ENCODE measurements at regions not wholly inside any gene's neighbourhood (a gene's known extent, or its start where the extent isn't known, plus 50 kb on each side); places are given as distances from the start of the nearest gene placed in this dataset.
A peak's percentile ranks its signal among the peaks of the same experiment; 100 is the strongest.

- no peak for TF ChIP-seq ZFX (IDR thresholded peaks at IDR 0.05)
- H3K27ac ChIP-seq, result no peak overlapping the region
Measured at GRCh38 chr5:68592351-68592750, 376.8 kb downstream of the PIK3R1 start.

GRCh38 chr5:68593211-68593671 lies 377.7 kb downstream of the PIK3R1 start:
- no peak for TF ChIP-seq ZFX (IDR thresholded peaks at IDR 0.05)
- TF ChIP-seq, protein P1, sequence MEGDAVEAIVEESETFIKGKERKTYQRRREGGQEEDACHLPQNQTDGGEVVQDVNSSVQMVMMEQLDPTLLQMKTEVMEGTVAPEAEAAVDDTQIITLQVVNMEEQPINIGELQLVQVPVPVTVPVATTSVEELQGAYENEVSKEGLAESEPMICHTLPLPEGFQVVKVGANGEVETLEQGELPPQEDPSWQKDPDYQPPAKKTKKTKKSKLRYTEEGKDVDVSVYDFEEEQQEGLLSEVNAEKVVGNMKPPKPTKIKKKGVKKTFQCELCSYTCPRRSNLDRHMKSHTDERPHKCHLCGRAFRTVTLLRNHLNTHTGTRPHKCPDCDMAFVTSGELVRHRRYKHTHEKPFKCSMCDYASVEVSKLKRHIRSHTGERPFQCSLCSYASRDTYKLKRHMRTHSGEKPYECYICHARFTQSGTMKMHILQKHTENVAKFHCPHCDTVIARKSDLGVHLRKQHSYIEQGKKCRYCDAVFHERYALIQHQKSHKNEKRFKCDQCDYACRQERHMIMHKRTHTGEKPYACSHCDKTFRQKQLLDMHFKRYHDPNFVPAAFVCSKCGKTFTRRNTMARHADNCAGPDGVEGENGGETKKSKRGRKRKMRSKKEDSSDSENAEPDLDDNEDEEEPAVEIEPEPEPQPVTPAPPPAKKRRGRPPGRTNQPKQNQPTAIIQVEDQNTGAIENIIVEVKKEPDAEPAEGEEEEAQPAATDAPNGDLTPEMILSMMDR (conservative IDR thresholded peaks at IDR 0.05), result no peak
- peak overlapping the region; percentile 58 for H3K27ac ChIP-seq

- TF ChIP-seq, protein P1 (conservative IDR thresholded peaks at IDR 0.05), result no peak
- TF ChIP-seq ZFX (IDR thresholded peaks at IDR 0.05), result no peak
- H3K27ac ChIP-seq, result no peak overlapping the region
Measured at GRCh38 chr5:68612972-68613371, 397.4 kb downstream of the PIK3R1 start.

- no peak for TF ChIP-seq ZFX (IDR thresholded peaks at IDR 0.05)
- TF ChIP-seq, protein P1 (conservative IDR thresholded peaks at IDR 0.05), result no peak
- no peak overlapping the region for H3K27ac ChIP-seq
Measured at GRCh38 chr5:68618501-68618900, 402.9 kb downstream of the PIK3R1 start.

DNA sequence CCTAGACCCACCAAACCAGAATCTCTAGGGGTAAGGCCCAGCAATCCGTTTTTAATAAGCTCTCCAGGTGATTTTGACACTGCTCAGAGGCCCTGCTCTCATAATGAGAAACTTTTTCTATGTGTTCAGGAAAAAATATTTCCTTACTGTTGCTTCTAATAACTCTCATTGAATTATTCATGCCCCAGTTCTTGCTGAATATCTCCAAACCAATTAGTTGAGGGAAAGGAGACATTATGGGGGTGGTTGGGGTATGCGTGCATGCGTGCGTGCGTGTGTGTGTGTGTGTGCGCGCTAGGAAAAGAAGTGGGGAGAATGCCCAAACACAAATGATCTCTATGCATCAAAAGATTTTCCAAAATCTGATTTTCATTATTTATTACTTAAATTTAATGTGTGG lies 411.4 kb downstream of the PIK3R1 start:
- no peak for TF ChIP-seq ZFX (IDR thresholded peaks at IDR 0.05)
- TF ChIP-seq, protein P1 (conservative IDR thresholded peaks at IDR 0.05), result no peak
- H3K27ac ChIP-seq, result no peak overlapping the region

DNA sequence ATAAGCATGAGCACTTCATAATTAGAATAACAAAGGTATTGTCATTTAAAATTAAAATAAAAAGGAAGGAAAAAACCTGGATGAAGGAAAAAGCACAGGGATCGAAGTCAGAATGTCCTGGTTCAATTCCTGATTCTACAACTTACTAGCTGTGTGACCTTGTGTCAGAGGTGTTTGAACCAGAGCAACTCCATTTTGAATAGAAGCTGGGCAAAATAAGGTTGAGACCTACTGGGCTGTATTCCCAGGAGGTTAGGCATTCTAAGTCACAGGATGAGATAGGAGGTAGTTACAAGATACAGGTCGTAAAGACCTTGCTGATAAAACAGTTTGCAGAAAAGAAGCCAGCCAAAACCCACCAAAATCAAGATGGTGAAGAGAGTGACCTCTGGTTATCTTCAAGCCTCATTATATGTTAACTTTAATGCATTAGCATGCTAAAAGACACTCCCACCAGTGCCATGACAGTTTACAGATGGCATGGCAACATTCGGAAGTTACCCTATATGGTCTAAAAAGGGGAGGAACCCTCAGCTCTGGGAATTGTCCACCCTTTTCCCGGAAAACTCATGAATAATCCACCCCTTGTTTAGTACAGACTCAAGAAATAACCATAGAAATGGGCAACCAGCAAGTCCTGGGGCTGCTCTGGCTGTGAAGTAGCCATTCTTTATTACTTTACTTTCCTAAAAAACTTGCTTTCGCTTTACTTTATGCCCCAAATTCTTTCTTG lies 412.7 kb downstream of the PIK3R1 start:
- TF ChIP-seq ZFX (IDR thresholded peaks at IDR 0.05), result no peak
- TF ChIP-seq, protein P1 (conservative IDR thresholded peaks at IDR 0.05), result no peak

DNA sequence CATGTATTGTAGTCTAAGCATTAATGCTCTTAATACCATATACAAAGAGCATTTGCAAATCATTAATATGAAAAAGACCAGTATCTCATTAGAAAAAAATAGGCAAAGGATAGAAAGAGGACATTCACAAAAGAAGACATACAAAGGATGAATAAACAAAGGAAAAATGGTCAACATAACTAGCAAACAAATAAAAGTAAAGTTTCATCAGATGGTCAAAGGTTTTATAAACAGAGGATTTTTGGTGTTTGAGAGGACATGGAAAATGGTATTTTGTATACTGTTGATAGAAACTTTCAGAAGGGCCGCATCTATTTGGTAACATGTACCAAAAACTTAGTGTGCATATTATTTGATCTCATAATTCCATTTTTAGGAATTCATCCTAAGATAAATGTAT lies 414.8 kb downstream of the PIK3R1 start:
- H3K27ac ChIP-seq, result no peak overlapping the region
- no peak for TF ChIP-seq ZFX (IDR thresholded peaks at IDR 0.05)
- TF ChIP-seq, protein P1 (conservative IDR thresholded peaks at IDR 0.05), result no peak

More for the DNA sequence above, 412.7 kb downstream of the PIK3R1 start:
- no peak overlapping the region for H3K27ac ChIP-seq

DNA sequence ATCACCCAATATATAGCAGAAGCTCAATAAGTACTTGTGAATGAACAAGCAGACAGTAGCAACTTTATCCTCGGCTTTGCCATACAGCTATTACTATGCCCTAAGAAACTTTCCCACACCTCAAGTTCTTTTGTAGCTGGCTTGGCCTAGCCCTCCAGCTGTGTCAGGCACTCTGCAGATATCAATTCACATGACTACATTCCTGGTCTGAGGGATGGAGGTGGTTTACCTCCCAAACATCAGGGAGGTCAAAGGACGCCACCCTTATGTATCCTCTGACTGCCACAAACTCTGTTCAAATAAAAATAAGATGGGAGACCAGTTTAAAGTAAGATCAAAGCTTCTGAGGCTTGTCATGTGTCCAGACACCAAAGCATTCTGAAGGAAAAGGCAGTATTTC lies 416.3 kb downstream of the PIK3R1 start:
- TF ChIP-seq, protein P1 (conservative IDR thresholded peaks at IDR 0.05), result no peak
- no peak overlapping the region for H3K27ac ChIP-seq
